ENCODE measurements at regions not wholly inside any gene's neighbourhood (a gene's known extent, or its start where the extent isn't known, plus 50 kb on each side); places are given as distances from the start of the nearest gene placed in this dataset.

DNA sequence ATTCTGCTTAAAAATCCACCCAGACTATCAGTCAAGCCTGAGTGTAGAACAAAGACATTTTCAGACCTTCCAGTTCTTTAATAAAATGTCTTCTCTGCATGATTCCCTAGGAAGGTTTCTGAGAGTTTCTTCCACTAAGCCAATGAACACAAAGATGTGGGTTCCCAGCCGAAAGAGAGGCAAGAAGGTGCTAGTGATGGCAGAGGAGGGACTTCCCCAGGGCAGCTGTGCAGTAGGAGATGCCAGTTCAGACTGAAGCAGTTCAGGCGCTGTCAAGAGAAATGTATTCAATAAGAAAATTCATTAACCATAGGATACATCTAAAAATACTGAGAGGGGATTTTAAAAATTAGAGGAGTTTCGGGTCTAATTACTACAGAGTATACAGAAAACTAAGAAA is 83.3 kb downstream of the RND3 start:
- POLR2A ChIA-PET: no interaction called here
- BruUV-seq (replicated peaks): no TSS peak
- TF ChIP-seq ZSCAN29 (IDR thresholded peaks at IDR 0.05) (no peak), BCL6 (CRISPR knock-in tag; IDR thresholded peaks at IDR 0.05) (no peak), CC2D1A (IDR thresholded peaks at IDR 0.05) (no peak)
- TF ChIP-seq, protein P1, sequence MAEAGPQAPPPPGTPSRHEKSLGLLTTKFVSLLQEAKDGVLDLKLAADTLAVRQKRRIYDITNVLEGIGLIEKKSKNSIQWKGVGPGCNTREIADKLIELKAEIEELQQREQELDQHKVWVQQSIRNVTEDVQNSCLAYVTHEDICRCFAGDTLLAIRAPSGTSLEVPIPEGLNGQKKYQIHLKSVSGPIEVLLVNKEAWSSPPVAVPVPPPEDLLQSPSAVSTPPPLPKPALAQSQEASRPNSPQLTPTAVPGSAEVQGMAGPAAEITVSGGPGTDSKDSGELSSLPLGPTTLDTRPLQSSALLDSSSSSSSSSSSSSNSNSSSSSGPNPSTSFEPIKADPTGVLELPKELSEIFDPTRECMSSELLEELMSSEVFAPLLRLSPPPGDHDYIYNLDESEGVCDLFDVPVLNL (CRISPR knock-in tag; IDR thresholded peaks at IDR 0.05; ENCODE audit: low read depth): no peak
- H3K9ac ChIP-seq (ENCODE audit: insufficient read depth in 1 of 2, low read depth in 2 of 2, low read length in 2 of 2): no peak overlapping the region
- FAIRE-seq (no peak), DNase-seq (ENCODE audit: extremely low read depth in 1 of 4, low spot score in 3 of 4) (no peak), ATAC-seq (no peak)
- H3K27me3 ChIP-seq (ENCODE audit: control insufficient read depth in 2 of 2, insufficient read depth in 2 of 2, low read length in 2 of 2): no peaks in the 10 kb centered on the region
- H3K9me3 ChIP-seq (replicated peaks; ENCODE audit: control insufficient read depth, insufficient read depth, low read depth, low read length): no peaks in the 10 kb centered on the region
- no peaks in the 10 kb centered on the region for H4K20me1 ChIP-seq (replicated peaks; ENCODE audit: control insufficient read depth, insufficient read depth, low read length)
- WGBS (ENCODE audit: insufficient coverage, low coverage, missing lambda C conversion rate): 2% methylated on average over 3 of the region's 3 CpGs
- H3K4me2 ChIP-seq (ENCODE audit: insufficient read depth, low read length): no peak overlapping the region
- H3K27ac ChIP-seq (ENCODE audit: extremely low read depth, low read depth, low read length): no peak overlapping the region
- no peak overlapping the region for H3K4me3 ChIP-seq
- no peaks in the 10 kb centered on the region for H3K9me1 ChIP-seq (ENCODE audit: control insufficient read depth, insufficient read depth, low read length)
- no peaks in the 10 kb centered on the region for H3K36me3 ChIP-seq (ENCODE audit: control insufficient read depth, insufficient read depth, low read length)
- CTCF ChIA-PET (ENCODE audit: low intra/inter-chr PET ratio): no interaction called here
- no peak overlapping the region for H2AFZ ChIP-seq (ENCODE audit: low read depth, low read length)
- H3K4me1 ChIP-seq (replicated peaks in 1 of 2; ENCODE audit: control insufficient read depth in 2 of 2, insufficient read depth in 2 of 2, low read length in 2 of 2): no peaks in the 10 kb centered on the region
- no peaks in the 10 kb centered on the region for H3K79me2 ChIP-seq (ENCODE audit: control insufficient read depth, insufficient read depth, low read length)
- in situ Hi-C loops (cut with MboI) (no loop called here), intact Hi-C loops (cut with micrococcal nuclease) (no loop called here)

- in situ Hi-C loops (cut with MboI) (no loop called here), intact Hi-C loops (cut with micrococcal nuclease) (no loop called here)
- ChIA-PET POLR2A (no interaction called here), CTCF (ENCODE audit: low intra/inter-chr PET ratio) (no interaction called here)
- Histone ChIP-seq H3K9ac (ENCODE audit: insufficient read depth in 1 of 2, low read depth in 2 of 2, low read length in 2 of 2) (no peak overlapping the region), H2AFZ (ENCODE audit: low read depth, low read length) (no peak overlapping the region), H3K4me3 (no peak overlapping the region), H3K27ac (ENCODE audit: extremely low read depth, low read depth, low read length) (no peak overlapping the region), H3K4me2 (ENCODE audit: insufficient read depth, low read length) (no peak overlapping the region), H4K20me1 (replicated peaks; ENCODE audit: control insufficient read depth, insufficient read depth, low read length) (no peaks in the 10 kb centered on the region), H3K36me3 (ENCODE audit: control insufficient read depth, insufficient read depth, low read length) (no peaks in the 10 kb centered on the region), H3K79me2 (ENCODE audit: control insufficient read depth, insufficient read depth, low read length) (no peaks in the 10 kb centered on the region), H3K27me3 (ENCODE audit: control insufficient read depth in 2 of 2, insufficient read depth in 2 of 2, low read length in 2 of 2) (no peaks in the 10 kb centered on the region), H3K4me1 (replicated peaks in 1 of 2; ENCODE audit: control insufficient read depth in 2 of 2, insufficient read depth in 2 of 2, low read length in 2 of 2) (no peaks in the 10 kb centered on the region), H3K9me3 (replicated peaks; ENCODE audit: control insufficient read depth, insufficient read depth, low read depth, low read length) (no peaks in the 10 kb centered on the region), H3K9me1 (ENCODE audit: control insufficient read depth, insufficient read depth, low read length) (no peaks in the 10 kb centered on the region)
- ATAC-seq: no peak
- no peak for FAIRE-seq
- no peak for DNase-seq (ENCODE audit: extremely low read depth in 1 of 4, low spot score in 3 of 4)
- BruUV-seq (replicated peaks): no TSS peak
- 0% methylated on average over 2 of the region's 2 CpGs for WGBS (ENCODE audit: insufficient coverage, low coverage, missing lambda C conversion rate)
- no peak for TF ChIP-seq MYNN (IDR thresholded peaks at IDR 0.05)
- no peak for TF ChIP-seq MYNN (CRISPR knock-in tag; IDR thresholded peaks at IDR 0.05)
- no peak for TF ChIP-seq ETV6 (IDR thresholded peaks at IDR 0.05; ENCODE audit: borderline replicate concordance in 1 of 2, low read depth in 2 of 2, low read length in 1 of 2)
- TF ChIP-seq ETV6 (CRISPR knock-in tag; IDR thresholded peaks at IDR 0.05; ENCODE audit: borderline replicate concordance): no peak
- TF ChIP-seq RBFOX2 (IDR thresholded peaks at IDR 0.05; ENCODE audit: low read depth, low read length): no peak
- TF ChIP-seq ZFP1 (CRISPR knock-in tag; IDR thresholded peaks at IDR 0.05): no peak
- TF ChIP-seq PRPF4 (IDR thresholded peaks at IDR 0.05; ENCODE audit: insufficient read depth, low read depth, low read length, poor library complexity, severe bottlenecking): no peak
- no peak for TF ChIP-seq ATF1 (CRISPR knock-in tag; IDR thresholded peaks at IDR 0.05)
- no peak for TF ChIP-seq ATF1 (tag; IDR thresholded peaks at IDR 0.05)
- no peak for TF ChIP-seq CHD4 (IDR thresholded peaks at IDR 0.05; ENCODE audit: insufficient read depth, insufficient replicate concordance, low read depth, low read length, poor library complexity, severe bottlenecking)
- no peak for TF ChIP-seq GABPB1 (CRISPR knock-in tag; IDR thresholded peaks at IDR 0.05)
- no peak for TF ChIP-seq SRSF9 (IDR thresholded peaks at IDR 0.05; ENCODE audit: borderline replicate concordance, low read depth, low read length)
- no peak for TF ChIP-seq ZNF280A (IDR thresholded peaks at IDR 0.05; ENCODE audit: low read depth, partially characterized antibody)
- TF ChIP-seq SAFB2 (IDR thresholded peaks at IDR 0.05; ENCODE audit: borderline replicate concordance, low read depth, low read length, severe bottlenecking): no peak
Measured at GRCh38 chr2:150403457-150403856, 84.0 kb downstream of the RND3 start.

Data from K562 (cell line).